Daoy (cell line): ENCODE measurements at regions not wholly inside any gene's neighbourhood (a gene's known extent, or its start where the extent isn't known, plus 50 kb on each side); places are given as distances from the start of the nearest gene placed in this dataset.
"Not testable (repeated sequence)": the region's sequence is repeated elsewhere in the genome, so short reads cannot be mapped to it uniquely, and the experiment has no call there.

Source experiments
- DNase-seq: peaks from one replicate; pipeline ENCODE4 v3.0.0-alpha.2; 2015; ENCODE audit warnings: low read depth

DNA sequence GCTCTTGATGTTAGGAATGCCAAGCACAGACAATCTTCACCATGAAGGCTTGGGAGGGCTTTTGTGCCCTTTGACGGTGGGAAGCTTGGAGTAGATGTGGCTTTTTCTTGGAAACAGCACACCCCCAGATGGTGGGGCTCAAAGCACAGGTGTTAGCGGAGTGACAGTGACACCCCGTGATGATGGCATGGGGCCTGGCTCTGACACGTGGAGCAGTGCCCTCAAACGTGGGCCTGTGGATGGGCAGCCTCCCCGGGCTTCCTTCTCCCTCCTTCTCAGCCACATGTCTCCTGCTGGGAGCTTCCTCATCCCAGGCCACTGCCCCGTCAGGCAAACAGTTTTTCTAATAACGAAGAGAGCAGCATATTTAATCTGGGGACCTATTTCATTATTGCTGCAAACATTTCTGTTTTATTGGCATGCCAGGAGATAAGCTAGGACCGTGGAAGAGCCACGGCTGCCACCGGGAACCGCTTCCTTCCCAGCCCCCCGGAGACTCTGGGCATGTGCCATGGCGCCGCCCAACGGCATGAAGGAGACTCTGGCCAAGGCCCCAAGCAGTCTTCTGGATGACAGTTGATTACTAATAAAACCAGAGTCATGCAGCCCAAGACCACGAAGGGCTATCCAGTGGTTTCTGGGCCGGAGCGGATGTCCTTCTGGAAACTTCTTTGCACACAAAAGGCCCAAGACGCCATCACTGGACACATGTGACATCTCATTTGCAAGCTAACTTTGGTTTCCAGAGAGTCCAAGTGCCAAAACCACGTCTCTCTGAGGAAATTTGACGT lies 280.3 kb upstream of the FOXF1 start:
- DNase-seq: no peak

DNA sequence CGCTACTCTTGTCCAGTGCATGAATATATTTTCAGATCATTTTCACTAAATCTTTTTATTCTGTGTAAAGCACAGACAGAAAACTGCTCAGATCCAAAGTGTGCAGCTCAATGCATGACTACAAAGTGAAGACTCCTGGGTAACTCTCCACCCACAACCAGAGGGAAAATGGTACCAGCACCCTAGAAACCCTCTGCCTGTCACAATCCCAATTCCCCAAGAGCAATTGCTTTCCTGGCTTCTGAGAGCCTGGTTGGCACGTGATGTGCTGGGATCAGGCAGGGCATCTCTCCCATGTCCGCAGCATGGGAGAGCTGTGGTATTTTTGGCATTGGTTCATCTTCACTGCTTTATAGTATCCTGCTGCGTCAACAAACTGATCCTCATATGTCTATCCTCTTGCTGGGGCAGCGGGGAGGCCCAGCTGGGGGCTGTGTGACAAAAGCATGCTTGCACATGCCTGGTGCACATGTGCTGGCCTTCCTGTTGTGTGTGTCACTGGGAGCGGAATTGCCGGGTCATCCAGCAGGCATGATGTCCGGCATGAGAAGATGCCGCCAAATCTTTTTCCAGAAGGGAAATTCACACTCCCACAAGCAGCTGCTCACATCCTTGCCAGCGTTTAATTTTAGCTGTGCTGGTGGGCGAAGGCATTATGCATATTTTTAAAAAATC lies 278.9 kb upstream of the FOXF1 start:
- no peak for DNase-seq

GRCh38 chr16:86231996-86232350 lies 278.4 kb upstream of the FOXF1 start:
- DNase-seq: no peak

DNA sequence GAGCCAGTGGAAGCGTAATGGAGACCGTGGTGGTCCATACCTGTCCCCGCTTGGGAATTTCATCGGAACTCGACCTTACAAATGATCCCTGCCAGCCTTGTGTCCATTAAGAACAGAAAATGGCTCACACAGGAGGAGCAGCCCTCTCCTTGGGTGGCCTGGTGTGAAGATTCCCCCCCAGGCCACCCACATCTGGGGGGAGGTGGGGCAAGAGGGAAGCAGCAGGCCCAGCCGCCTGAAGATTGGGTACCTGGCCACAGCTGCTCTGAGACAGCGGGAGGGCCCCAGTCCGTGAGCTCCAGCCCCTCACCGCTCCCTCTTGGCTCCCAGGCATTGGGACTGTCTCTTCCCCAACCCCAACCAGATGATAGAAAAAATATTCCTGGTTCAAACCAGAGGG lies 277.8 kb upstream of the FOXF1 start:
- DNase-seq: no peak

DNA sequence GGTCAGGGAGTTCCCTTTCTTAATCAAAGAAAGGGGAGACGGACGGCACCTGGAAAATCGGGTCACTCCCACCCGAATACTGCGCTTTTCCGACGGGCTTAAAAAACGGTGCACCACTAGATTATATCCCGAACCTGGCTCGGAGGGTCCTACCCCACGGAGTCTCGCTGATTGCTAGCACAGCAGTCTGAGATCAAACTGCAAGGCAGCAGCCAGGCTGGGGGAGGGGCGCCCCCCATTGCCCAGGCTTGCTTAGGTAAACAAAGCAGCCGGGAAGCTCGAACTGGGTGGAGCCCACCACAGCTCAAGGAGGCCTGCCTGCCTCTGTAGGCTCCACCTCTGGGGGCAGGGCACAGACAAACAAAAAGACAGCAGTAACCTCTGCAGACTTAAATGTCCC lies 276.8 kb upstream of the FOXF1 start:
- not testable (repeated sequence) for DNase-seq

GRCh38 chr16:86239381-86239780 lies 270.9 kb upstream of the FOXF1 start:
- DNase-seq: no peak

- DNase-seq: no peak
Measured at GRCh38 chr16:86240716-86241363, 269.5 kb upstream of the FOXF1 start.

DNA sequence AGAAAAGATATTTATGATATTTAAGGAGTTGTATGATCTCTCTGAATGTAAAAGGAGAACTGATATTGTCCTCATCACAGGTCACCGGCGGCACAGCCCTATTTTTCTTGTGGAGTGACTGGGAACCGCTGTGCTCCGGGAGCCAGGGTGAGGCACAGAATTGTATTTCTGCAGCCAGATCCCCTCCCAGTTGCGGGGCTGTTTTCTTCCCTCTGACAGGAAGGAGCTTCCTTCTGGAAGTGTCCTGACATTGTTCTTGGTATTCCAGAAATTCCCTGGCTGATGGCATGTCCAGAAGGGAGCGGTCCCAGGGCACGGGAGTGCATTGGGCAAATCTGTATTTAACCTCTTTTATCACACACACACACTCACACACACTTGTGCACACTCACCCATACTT lies 268.6 kb upstream of the FOXF1 start:
- no peak for DNase-seq

DNA sequence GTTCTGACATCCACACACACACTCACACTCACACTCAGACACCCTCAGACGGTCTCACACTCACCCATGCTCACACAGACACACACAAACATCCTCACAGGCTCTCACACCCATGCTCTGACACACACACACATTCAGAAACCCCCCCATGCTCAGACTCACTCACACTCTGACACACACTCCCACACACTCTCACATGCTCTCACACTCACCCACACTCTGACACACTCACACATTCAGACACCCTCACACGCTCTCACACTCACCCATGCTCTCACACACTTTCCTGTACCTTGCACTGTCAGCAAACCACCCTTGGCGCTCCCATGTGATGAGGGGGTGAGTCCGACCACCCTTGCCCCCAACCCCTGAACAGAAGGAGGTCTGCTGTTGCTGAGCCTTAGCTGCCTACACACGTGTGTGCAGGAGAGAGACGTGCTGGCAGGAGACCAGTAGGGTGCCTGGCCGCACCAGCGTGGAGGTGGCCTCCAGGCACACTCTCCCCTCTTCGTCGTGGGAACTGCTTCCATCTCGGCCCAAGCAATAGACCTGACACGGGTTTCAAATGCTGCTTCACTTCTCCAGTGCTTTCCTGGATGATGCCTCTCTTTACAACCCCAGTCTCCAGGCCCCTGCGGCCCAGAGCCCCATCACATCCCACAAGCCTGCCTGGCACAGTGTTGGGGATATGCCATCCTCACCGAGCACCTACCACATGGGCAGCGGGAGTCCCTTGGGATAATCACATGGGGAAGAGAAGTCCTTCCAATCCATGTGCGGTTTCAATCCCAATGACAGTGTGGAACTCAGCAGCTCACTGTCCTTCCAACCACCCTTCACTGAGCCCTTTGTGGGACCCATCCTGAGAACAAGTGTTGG lies 267.8 kb upstream of the FOXF1 start:
- DNase-seq: no peak

- DNase-seq: no peak
Measured at GRCh38 chr16:86243123-86243473, 267.2 kb upstream of the FOXF1 start.

- no peak for DNase-seq
Measured at GRCh38 chr16:86243571-86244154, 266.7 kb upstream of the FOXF1 start.

GRCh38 chr16:86244158-86244557 lies 266.2 kb upstream of the FOXF1 start:
- no peak for DNase-seq

- DNase-seq: no peak
Measured at GRCh38 chr16:86244936-86245335, 265.4 kb upstream of the FOXF1 start.

DNA sequence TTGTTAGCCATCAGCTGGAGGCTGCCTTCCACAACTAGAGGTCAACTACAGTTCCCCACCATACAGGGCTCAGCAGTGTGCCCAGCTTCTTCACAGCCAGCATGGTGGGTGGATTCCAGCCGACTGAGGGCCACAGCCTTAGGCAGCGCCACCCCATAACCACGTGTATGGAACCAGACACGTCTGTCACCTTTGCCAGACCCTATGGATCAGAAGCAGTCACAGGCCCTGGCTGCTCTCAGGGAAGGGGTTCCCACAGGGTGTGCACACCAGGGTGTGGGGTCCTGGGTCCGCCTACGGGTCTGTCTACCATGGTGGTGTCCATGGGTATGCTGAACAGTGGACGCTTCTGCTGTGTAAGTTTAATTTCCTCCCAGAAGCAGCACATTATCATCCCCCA lies 265.0 kb upstream of the FOXF1 start:
- DNase-seq: no peak

DNA sequence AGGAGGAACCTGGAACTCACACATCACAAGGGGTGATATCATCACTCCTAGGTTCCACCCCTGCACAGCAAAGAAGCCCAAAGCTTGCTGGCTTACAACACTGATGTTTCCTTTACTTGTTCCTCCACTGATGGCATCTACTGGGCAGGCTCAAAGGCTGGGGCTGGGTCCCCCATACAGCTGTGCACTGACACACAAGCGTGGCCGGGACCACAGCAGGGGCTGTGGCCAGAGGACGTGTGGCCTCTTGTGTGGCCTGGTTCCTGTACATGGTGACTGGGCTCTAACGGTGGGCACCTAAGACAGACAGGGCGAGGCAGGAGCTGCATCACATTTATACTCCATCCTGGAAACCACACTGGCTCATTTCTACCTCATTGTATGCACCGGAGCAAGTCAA lies 264.4 kb upstream of the FOXF1 start:
- DNase-seq: no peak

DNA sequence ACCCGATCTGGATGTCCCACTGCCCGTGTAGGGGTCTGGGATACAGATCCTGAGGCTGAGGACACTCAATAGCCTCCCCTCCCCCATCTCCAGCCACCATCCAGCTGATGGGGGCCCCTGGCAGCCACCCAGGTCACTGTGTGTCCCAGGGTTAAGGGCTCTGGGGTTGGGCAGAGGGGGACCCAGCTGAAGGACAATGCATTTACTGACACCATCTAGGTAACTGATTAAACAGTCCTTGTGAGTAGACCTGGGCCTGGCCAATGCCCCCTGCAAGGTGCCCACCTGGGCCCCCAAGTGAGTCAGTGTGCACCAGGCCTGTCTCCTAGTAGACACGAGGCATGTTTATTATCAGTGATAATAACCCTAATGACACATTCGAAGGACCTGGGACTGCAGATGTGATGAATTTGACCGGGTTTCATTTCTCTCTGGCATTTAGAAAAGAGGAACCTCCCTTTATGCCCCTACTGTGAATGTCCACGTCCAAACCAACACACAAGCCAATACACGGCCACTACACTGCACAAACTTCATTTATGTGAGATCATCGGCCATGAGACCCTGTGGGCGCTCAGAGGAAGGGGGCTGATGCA lies 261.9 kb upstream of the FOXF1 start:
- no peak for DNase-seq

DNA sequence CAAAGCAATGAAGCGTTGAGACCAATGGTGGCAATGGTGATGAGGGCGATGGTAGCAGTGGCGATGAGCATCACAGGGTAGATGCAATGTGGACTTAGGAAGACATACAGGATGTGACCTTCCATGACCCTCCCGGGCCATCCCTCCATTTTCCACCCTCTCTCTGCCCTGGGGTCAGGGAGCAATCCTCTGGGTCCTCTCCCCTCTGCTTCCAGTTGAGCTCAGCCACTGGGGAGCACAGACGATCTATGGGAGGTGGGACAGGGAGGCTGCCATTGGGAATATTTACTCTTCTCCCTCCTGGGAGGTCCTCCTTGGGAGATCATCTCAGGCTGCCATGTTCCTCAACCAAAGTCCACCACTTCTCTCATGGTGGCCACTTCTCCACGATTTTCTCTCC lies 260.7 kb upstream of the FOXF1 start:
- no peak for DNase-seq

- DNase-seq: no peak
Measured at GRCh38 chr16:86251682-86252081, 258.6 kb upstream of the FOXF1 start.

- peak; percentile 55 for DNase-seq
Measured at GRCh38 chr16:86252596-86252995, 257.7 kb upstream of the FOXF1 start.

GRCh38 chr16:86255966-86256365 lies 254.4 kb upstream of the FOXF1 start:
- DNase-seq: no peak

GRCh38 chr16:86256995-86257394 lies 253.3 kb upstream of the FOXF1 start:
- no peak for DNase-seq
